Esophagus mucosa (tissue), 1 donor: ENCODE measurements at regions not wholly inside any gene's neighbourhood (a gene's known extent, or its start where the extent isn't known, plus 50 kb on each side); places are given as distances from the start of the nearest gene placed in this dataset.

Experiments
- ATAC-seq: fragments of 200-7000 bp; cut with Tn5 transposase; one replicate; pipeline ENCODE4 v1.9.1; 2020
- donor health status: DM: yes; HTN: yes; CAD: no.

DNA sequence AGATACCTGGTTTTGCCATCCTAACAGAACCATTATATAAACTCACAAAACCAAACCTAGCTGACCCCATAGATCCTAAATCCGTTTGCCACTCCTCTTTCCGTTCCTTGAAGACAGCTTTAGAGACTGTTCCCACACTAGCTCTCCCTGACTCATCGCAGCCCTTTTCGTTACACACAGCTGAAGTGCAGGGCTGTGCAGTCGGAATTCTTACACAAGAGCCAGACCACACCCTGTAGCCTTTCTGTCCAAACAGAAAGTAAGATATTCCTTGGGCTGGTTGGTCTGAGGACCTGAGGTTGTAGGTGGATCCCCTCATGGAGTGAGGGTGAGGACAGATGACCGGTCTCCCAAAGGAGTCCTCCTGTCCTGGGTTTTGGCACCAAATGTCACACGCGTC lies 56.7 kb upstream of the NAA35 start:
- no peak for ATAC-seq

GRCh38 chr9:85890962-85891361 lies 50.0 kb upstream of the NAA35 start:
- ATAC-seq: no peak
